Lower leg skin (tissue), 3 donors: ENCODE measurements at regions not wholly inside any gene's neighbourhood (a gene's known extent, or its start where the extent isn't known, plus 50 kb on each side); places are given as distances from the start of the nearest gene placed in this dataset.

Source experiments
- POLR2A ChIP-seq, 2 donors: fragments of 450-650 bp; IDR thresholded peaks; one replicate each; pipeline ENCODE4 v1.6.1; 2016 to 2017; ENCODE audit warnings: antibody characterized with exemption in 2 of 2, mild to moderate bottlenecking in 1 of 2, moderate library complexity in 1 of 2
- TF ChIP-seq, protein P1 (sequence below), 3 donors: fragments of 450-650 bp; IDR thresholded peaks; one replicate each; pipeline ENCODE4 v1.5.1; 2016; ENCODE audit warnings: antibody characterized with exemption in 3 of 3, mild to moderate bottlenecking in 3 of 3, moderate library complexity in 2 of 3

DNA sequence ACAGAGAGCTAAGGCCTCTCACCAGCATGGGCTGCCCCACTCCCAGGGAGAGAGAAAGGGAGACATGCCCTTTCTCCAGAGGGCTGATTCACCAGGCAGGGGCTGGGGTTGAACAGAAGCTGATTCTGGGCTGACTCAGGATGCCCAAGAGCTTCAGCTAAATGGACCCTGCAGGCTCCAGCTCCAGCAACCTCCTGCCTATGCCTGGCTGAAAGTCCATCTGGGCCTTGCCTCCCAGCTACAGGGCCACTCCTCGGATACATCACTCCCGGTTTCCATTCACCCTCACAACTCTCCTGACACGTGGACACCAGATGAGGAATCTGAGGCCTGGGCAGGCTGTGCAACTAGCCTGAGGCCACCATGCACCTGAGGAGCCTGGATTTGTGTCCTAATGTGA, 215.5 kb downstream of the BUD13 start:
- TF ChIP-seq, protein P1, sequence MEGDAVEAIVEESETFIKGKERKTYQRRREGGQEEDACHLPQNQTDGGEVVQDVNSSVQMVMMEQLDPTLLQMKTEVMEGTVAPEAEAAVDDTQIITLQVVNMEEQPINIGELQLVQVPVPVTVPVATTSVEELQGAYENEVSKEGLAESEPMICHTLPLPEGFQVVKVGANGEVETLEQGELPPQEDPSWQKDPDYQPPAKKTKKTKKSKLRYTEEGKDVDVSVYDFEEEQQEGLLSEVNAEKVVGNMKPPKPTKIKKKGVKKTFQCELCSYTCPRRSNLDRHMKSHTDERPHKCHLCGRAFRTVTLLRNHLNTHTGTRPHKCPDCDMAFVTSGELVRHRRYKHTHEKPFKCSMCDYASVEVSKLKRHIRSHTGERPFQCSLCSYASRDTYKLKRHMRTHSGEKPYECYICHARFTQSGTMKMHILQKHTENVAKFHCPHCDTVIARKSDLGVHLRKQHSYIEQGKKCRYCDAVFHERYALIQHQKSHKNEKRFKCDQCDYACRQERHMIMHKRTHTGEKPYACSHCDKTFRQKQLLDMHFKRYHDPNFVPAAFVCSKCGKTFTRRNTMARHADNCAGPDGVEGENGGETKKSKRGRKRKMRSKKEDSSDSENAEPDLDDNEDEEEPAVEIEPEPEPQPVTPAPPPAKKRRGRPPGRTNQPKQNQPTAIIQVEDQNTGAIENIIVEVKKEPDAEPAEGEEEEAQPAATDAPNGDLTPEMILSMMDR (IDR thresholded peaks at IDR 0.05): no peak
- TF ChIP-seq POLR2A (IDR thresholded peaks at IDR 0.05): no peak
